GM12874 (cell line): ENCODE measurements at regions not wholly inside any gene's neighbourhood (a gene's known extent, or its start where the extent isn't known, plus 50 kb on each side); places are given as distances from the start of the nearest gene placed in this dataset.
A peak's percentile ranks its signal among the peaks of the same experiment; 100 is the strongest.

Experiments used
- CTCF ChIP-seq: IDR thresholded peaks from 2 replicates; pipeline ENCODE4 v1.5.1; 2011; ENCODE audit warnings: low read depth, mild to moderate bottlenecking, control low read depth, low read length, moderate library complexity; ENCODE audit not compliant: insufficient read depth

- TF ChIP-seq CTCF: no peak
Measured at GRCh38 chr6:148137652-148138051, 205.0 kb upstream of the SASH1 start.

GRCh38 chr6:148138573-148138972 is 204.1 kb upstream of the SASH1 start:
- no peak for TF ChIP-seq CTCF

- no peak for TF ChIP-seq CTCF
Measured at GRCh38 chr6:148140772-148141557, 201.7 kb upstream of the SASH1 start.

GRCh38 chr6:148142821-148143220 is 199.8 kb upstream of the SASH1 start:
- TF ChIP-seq CTCF: no peak

- TF ChIP-seq CTCF: no peak
Measured at GRCh38 chr6:148143771-148144170, 198.9 kb upstream of the SASH1 start.

- peak; percentile 74 for TF ChIP-seq CTCF
Measured at GRCh38 chr6:148144917-148145521, 197.6 kb upstream of the SASH1 start.

- no peak for TF ChIP-seq CTCF
Measured at GRCh38 chr6:148146717-148147462, 195.7 kb upstream of the SASH1 start.
